NCI-H226 (cell line): ENCODE measurements at regions not wholly inside any gene's neighbourhood (a gene's known extent, or its start where the extent isn't known, plus 50 kb on each side); places are given as distances from the start of the nearest gene placed in this dataset.
"Not testable (repeated sequence)": the region's sequence is repeated elsewhere in the genome, so short reads cannot be mapped to it uniquely, and the experiment has no call there.

Experiments used
- DNase-seq: peaks from one replicate; pipeline ENCODE4 v3.0.0-alpha.2; 2015

GRCh38 chr1:118563981-118564951 lies 379.2 kb upstream of the SPAG17 start:
- no peak for DNase-seq

- no peak for DNase-seq
These were observed 373.9 kb upstream of the SPAG17 start for GRCh38 chr1:118558933-118559332.

GRCh38 chr1:118556936-118557335 lies 371.9 kb upstream of the SPAG17 start:
- no peak for DNase-seq

GRCh38 chr1:118555638-118556037 lies 370.6 kb upstream of the SPAG17 start:
- DNase-seq, result no peak

GRCh38 chr1:118535901-118536300 lies 350.9 kb upstream of the SPAG17 start:
- no peak for DNase-seq

- not testable (repeated sequence) for DNase-seq
These were observed 326.9 kb upstream of the SPAG17 start for GRCh38 chr1:118511922-118512321.

- DNase-seq, result no peak
These were observed 319.8 kb upstream of the SPAG17 start for GRCh38 chr1:118504867-118505266.

GRCh38 chr1:118504221-118504644 lies 319.2 kb upstream of the SPAG17 start:
- no peak for DNase-seq

- DNase-seq, result no peak
These were observed 318.7 kb upstream of the SPAG17 start for GRCh38 chr1:118503752-118504151.

GRCh38 chr1:118494998-118495397 lies 310.0 kb upstream of the SPAG17 start:
- DNase-seq, result no peak

- DNase-seq, result no peak
These were observed 303.8 kb upstream of the SPAG17 start for GRCh38 chr1:118488787-118489186.

GRCh38 chr1:118487932-118488331 lies 302.9 kb upstream of the SPAG17 start:
- no peak for DNase-seq

- DNase-seq, result no peak
These were observed 302.1 kb upstream of the SPAG17 start for GRCh38 chr1:118487091-118487490.

GRCh38 chr1:118486199-118486598 lies 301.2 kb upstream of the SPAG17 start:
- no peak for DNase-seq

- DNase-seq, result no peak
These were observed 300.7 kb upstream of the SPAG17 start for GRCh38 chr1:118485757-118486156.

- no peak for DNase-seq
These were observed 299.9 kb upstream of the SPAG17 start for GRCh38 chr1:118484893-118485292.

GRCh38 chr1:118483245-118484006 lies 298.4 kb upstream of the SPAG17 start:
- DNase-seq, result no peak

GRCh38 chr1:118481126-118481525 lies 296.1 kb upstream of the SPAG17 start:
- DNase-seq, result no peak

- no peak for DNase-seq
These were observed 294.3 kb upstream of the SPAG17 start for GRCh38 chr1:118479351-118479750.

- DNase-seq, result no peak
These were observed 288.8 kb upstream of the SPAG17 start for GRCh38 chr1:118473825-118474224.

GRCh38 chr1:118464460-118464859 lies 279.4 kb upstream of the SPAG17 start:
- DNase-seq, result not testable (repeated sequence)

GRCh38 chr1:118461154-118461553 lies 276.1 kb upstream of the SPAG17 start:
- no peak for DNase-seq

- no peak for DNase-seq
These were observed 274.8 kb upstream of the SPAG17 start for GRCh38 chr1:118459871-118460270.

- not testable (repeated sequence) for DNase-seq
These were observed 268.8 kb upstream of the SPAG17 start for GRCh38 chr1:118453856-118454255.
